NCI-H460 (cell line): ENCODE measurements at regions not wholly inside any gene's neighbourhood (a gene's known extent, or its start where the extent isn't known, plus 50 kb on each side); places are given as distances from the start of the nearest gene placed in this dataset.
A peak's percentile ranks its signal among the peaks of the same experiment; 100 is the strongest.

ENCODE experiments used
- DNase-seq: peaks from one replicate; pipeline ENCODE4 v3.0.0-alpha.2; 2016; ENCODE audit warnings: low read depth; ENCODE audit errors: extremely low read depth

- DNase-seq = no peak
Observed at GRCh38 chr12:98180603-98181002, 334.8 kb upstream of the TMPO start.

DNA sequence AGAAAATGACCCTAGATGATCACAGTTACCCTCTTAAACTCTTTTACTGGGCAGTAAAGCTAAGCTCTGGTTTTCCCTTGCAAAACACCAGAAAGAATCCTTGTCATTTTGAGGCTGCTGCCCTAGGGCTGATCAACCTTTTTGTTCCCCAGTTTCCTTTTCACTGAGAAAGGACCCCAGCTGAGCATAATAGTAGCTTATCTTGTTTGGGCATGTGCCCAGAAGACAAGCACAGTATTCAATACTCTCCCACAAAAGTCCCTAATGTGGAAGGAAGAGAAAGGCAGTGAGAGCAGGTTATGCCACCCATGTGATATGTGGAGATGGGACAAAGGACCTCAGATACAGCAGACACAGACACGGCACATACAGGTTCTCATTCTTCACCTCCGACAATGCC lies 332.6 kb upstream of the TMPO start:
- DNase-seq = no peak

- no peak for DNase-seq
Observed at GRCh38 chr12:98185606-98186005, 329.8 kb upstream of the TMPO start.

DNA sequence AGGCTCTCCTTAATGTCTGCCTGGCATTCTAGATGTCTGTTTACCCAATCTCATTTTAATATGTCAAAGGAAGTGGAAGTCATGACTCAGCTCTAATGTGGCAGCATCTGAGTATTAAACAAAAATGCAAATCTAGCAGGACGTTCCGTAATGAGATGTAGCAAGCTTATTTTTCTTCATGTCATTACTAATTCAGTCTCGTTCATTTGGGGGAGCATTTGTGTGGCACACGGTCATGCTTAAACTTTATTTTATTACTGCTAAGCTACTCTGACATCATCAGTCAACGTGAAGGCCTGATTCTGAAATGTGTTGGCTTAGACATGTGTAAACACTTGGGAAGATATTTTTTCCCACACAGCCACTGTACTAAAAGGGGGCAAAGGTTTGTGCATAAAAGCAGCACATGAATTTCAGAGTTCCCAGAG lies 326.7 kb upstream of the TMPO start:
- DNase-seq = peak; percentile 8

GRCh38 chr12:98194591-98194990 lies 320.8 kb upstream of the TMPO start:
- DNase-seq = no peak

- no peak for DNase-seq
Observed at GRCh38 chr12:98198261-98198982, 317.0 kb upstream of the TMPO start.

DNA sequence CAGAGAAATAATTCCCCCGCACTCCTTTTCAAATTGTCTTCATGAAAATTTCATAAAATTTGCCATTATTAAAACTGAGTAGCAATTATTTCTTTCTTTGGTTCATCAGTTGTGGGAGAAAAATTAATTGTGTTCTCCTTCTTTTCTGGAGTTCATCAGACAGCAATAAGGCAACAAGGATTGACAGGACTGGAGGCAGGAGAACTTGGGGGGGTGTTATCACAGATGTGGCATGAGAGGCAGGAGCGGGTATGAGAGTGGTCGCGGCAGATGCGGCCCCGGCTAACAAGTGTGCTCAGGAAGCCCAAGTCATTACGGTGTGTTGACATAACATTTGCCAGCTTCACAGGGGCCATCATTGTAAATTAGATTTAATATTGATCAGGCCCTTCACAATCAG lies 306.6 kb upstream of the TMPO start:
- no peak for DNase-seq

DNA sequence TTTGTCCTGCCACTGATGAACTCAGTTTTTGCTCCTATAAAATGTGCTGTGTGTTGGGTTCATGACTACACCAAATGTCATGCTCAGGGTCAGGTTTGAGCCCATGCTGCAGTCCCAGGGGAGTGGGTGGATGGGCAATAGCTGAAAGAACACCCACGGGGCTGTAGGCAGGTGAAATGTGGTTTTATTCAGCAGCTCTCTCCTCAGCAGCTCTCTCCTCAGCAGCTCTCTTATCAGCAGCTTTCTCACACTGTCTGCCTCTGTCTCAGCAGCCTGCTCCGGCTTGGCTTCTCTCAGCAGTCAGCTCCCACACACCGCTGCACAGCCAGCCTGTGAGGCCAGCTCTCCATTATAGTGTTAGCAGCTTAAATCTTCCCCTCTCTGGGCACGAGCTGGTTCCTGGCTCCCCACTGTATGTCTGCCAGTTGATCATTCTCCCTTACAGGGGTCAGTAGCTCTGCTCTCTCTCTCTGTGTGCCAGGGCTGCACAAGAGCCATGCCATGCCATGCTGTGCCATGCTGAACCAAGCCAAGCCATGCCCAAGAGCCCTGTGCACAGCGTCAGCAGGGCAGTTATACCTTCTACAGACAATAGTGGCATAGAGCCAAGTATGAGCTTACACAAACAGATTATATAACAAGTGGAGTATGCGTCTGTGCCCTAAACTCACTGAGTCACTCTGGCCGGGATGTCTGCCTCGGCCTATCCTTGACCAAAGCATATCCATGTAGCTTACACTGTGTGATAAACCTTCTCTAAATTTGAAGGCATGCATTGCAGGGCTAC lies 303.3 kb upstream of the TMPO start:
- no peak for DNase-seq

- DNase-seq = no peak
Observed at GRCh38 chr12:98213556-98213955, 301.8 kb upstream of the TMPO start.

- DNase-seq = no peak
Observed at GRCh38 chr12:98217257-98217656, 298.1 kb upstream of the TMPO start.

GRCh38 chr12:98220636-98221035 lies 294.8 kb upstream of the TMPO start:
- no peak for DNase-seq

- no peak for DNase-seq
Observed at GRCh38 chr12:98221243-98221808, 294.1 kb upstream of the TMPO start.

DNA sequence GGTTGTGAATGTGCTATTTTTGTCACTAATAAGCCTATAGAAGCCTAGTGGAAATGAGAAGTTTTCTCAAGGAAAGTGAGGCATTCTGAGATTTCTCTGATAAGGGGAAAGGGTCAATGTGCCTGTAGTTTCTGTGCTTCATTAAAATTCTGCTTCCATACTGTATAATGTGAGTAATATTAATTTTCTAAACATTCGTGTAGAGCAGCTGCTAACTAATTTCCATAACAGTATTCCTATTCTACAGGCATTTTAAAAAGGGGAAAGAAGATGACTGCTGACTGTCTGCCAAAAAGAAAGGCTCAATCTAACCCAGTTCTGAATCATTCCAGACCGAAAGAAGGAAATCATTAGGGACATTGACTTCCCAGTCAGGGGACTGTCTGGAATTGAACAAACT lies 293.3 kb upstream of the TMPO start:
- DNase-seq = no peak

DNA sequence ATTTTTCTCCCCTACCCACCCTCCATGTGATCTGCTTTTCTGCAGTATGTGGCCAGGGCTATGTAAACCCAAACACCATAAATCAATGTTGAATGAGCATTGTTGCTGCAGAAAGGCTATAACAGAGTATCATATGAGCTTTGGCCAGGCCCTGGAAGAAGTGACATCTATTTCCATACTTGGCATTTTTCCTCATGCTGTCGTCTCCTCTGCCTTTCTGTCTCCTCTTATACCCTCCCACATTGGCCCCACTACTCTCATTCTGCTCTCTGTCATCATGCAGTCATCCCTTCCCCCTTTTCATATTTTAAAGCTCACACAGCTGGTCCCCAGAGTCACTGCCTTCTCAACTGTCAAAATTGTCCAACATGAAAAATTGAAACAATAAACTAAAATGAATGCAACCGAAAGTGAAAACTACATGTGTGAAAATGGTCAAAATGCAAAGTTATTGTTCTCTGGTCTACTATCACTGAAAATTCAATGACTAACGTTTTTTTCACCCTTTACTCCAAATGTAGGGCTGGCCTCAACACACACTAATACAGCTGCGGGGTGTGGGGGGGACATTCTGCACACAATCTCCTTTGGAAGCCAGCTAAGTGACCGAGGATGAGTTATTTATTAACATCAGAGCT lies 290.7 kb upstream of the TMPO start:
- DNase-seq = no peak

GRCh38 chr12:98227162-98227561 lies 288.2 kb upstream of the TMPO start:
- DNase-seq = no peak

DNA sequence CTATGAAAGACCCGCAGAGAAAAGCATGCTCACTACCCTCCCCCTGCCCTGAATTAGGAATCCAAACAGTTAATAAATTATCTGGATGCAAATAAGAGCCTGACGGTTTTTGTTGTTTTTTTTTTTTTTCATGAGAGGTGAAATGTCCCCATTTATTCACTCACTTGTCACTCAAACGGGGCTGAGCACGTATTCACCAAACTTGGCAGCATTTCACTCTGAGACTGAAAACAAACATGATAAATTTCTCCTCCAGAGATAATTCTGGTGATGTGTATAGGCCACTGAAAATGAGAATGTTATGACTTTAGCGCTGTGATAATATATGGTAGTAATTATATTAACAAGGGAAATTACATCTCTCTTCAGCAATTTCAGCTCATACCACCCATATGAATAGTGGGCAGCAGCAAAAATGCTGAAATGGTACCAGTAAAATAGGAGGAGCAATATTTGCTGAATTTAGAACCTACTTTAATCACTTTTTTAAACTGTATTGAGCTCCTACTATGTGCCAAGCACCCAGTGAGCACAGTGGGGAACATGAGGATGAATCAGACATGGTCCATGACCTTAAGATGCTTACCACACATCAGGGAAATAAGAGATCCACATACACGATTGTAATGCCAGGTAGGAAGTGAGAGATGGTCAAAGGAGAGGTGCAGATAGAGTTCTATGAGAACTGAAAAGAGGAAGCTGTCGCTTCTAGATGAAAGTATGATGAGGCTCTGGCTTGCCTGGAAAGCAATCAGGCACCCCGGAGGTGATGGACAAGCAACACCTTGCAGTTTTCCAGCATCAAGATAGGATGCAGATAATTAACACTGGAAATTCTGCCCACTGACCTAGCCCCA lies 286.5 kb upstream of the TMPO start:
- DNase-seq = no peak

GRCh38 chr12:98229540-98229924 lies 285.9 kb upstream of the TMPO start:
- no peak for DNase-seq

GRCh38 chr12:98232753-98233390 lies 282.5 kb upstream of the TMPO start:
- no peak for DNase-seq

DNA sequence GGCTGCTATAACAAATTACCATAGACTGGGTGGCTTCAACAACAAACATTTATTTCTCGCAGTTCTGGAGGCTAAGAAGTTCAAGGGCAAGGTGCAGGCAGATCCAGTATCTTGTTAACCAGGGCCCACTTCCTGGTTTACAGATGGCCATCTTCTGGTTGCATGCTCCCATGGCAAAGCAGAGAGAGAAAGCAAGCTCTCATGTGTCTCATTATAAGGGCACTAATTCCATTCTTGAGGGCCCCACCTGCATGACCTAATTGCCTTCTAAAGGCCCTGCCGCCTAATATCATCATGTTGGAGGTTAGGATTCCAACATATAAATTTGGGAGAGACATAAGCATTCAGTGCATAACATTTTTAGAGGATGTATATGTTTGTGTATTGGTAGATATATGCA lies 280.1 kb upstream of the TMPO start:
- DNase-seq = no peak

GRCh38 chr12:98238515-98239130 lies 276.8 kb upstream of the TMPO start:
- no peak for DNase-seq
